IMR-90 (cell line): ENCODE measurements at regions not wholly inside any gene's neighbourhood (a gene's known extent, or its start where the extent isn't known, plus 50 kb on each side); places are given as distances from the start of the nearest gene placed in this dataset.

ENCODE experiments used
- ATAC-seq: fragments of 200-7000 bp; cut with Tn5 transposase; 2 replicates; pipeline ENCODE4 v1.9.1; 2020; ENCODE audit warnings: low read depth, mild to moderate bottlenecking, moderate library complexity
- BruUV-seq: library from RNA; stranded (reverse); fragments of 400-500 nt; replicated peaks from 2 replicates; lab custom pipeline; 2021; lab: Mats Ljungman, UMichigan
- CTCF ChIA-PET: fragments of 300-600 bp; formaldehyde crosslinking; extraction: SDS; loops from one replicate; lab custom pipeline; 2021; ENCODE audit warnings: antibody characterized with exemption; lab: Yijun Ruan, JAX
- POLR2A ChIA-PET: fragments of 300-600 bp; sonication (Branson Sonifier 250); formaldehyde crosslinking; loops from one replicate; lab custom pipeline; 2022; ENCODE audit warnings: antibody characterized with exemption; ENCODE audit not compliant: unreplicated experiment; lab: Charles Lee
- DNase-seq: peaks from one replicate; pipeline ENCODE4 v3.0.0; 2013
- H2AFZ ChIP-seq: replicated peaks from 2 replicates; pipeline ENCODE3; 2013; ENCODE audit warnings: low read length, mild to moderate bottlenecking; ENCODE audit not compliant: poor library complexity
- H2AK5ac ChIP-seq: 2 replicates; pipeline ENCODE4 v1.6.1; 2013; ENCODE audit warnings: low read depth, low read length, inconsistent platforms
- H2AK9ac ChIP-seq: replicated peaks from 2 replicates; pipeline ENCODE3; 2013; ENCODE audit warnings: mild to moderate bottlenecking, low read depth, low read length, moderate library complexity; ENCODE audit not compliant: poor library complexity
- H2BK120ac ChIP-seq: 2 replicates; pipeline ENCODE4 v1.6.1; 2013; ENCODE audit warnings: low read depth, low read length, inconsistent platforms
- H2BK15ac ChIP-seq: 3 replicates; pipeline ENCODE4 v1.6.1; 2013; ENCODE audit warnings: low read depth, low read length, inconsistent platforms
- H2BK20ac ChIP-seq: 2 replicates; pipeline ENCODE4 v1.6.1; 2013; ENCODE audit warnings: low read depth, mild to moderate bottlenecking, inconsistent platforms, low read length, moderate library complexity
- H2BK5ac ChIP-seq: 2 replicates; pipeline ENCODE4 v1.6.1; 2013; ENCODE audit warnings: mild to moderate bottlenecking, low read depth, low read length, inconsistent platforms; ENCODE audit not compliant: poor library complexity, severe bottlenecking
- H3K14ac ChIP-seq: replicated peaks from 2 replicates; pipeline ENCODE4 v1.6.1; 2013; ENCODE audit warnings: low read depth, low read length, inconsistent platforms
- H3K18ac ChIP-seq: 2 replicates; pipeline ENCODE4 v1.6.1; 2013; ENCODE audit warnings: low read depth, low read length, control low read depth
- H3K23ac ChIP-seq: 2 replicates; pipeline ENCODE4 v1.6.1; 2013; ENCODE audit warnings: low read depth, low read length, inconsistent platforms
- H3K27ac ChIP-seq: 2 replicates; pipeline ENCODE4 v1.5.1; 2013; ENCODE audit warnings: mild to moderate bottlenecking, control low read depth, low read length; ENCODE audit not compliant: insufficient read depth
- H3K27me3 ChIP-seq: 2 replicates; pipeline ENCODE4 v1.6.1; 2013; ENCODE audit warnings: low read length; ENCODE audit not compliant: control insufficient read depth, insufficient read depth
- H3K36me3 ChIP-seq: 2 replicates; pipeline ENCODE4 v1.6.1; 2013; ENCODE audit warnings: low read length, mixed read lengths; ENCODE audit not compliant: control insufficient read depth, insufficient read depth
- H3K4ac ChIP-seq: 2 replicates; pipeline ENCODE4 v1.6.1; 2013; ENCODE audit warnings: low read depth, low read length, inconsistent platforms
- H3K4me1 ChIP-seq: 2 replicates; pipeline ENCODE4 v1.6.1; 2013; ENCODE audit warnings: low read length, mixed read lengths; ENCODE audit not compliant: control insufficient read depth, insufficient read depth
- H3K4me2 ChIP-seq: 2 replicates; pipeline ENCODE4 v1.6.1; 2013; ENCODE audit warnings: low read depth, mild to moderate bottlenecking, control low read depth, low read length, moderate library complexity
- H3K4me3 ChIP-seq: 2 replicates; pipeline ENCODE4 v1.5.1; 2013; ENCODE audit warnings: low read depth, mild to moderate bottlenecking, control low read depth, low read length, moderate library complexity; ENCODE audit not compliant: insufficient read depth
- H3K56ac ChIP-seq: 2 replicates; pipeline ENCODE4 v1.6.1; 2013; ENCODE audit warnings: low read length, inconsistent platforms; ENCODE audit not compliant: insufficient read depth; ENCODE audit errors: extremely low read depth
- H3K79me1 ChIP-seq, 2 experiments: 2 replicates each; pipeline ENCODE4 v1.6.1; 2013; ENCODE audit warnings: low read length in 2 of 2, inconsistent platforms in 1 of 2, low read depth in 1 of 2
- H3K9ac ChIP-seq: 2 replicates; pipeline ENCODE4 v1.6.1; 2013; ENCODE audit warnings: low read depth, low read length, control low read depth
- H3K9me1 ChIP-seq: 2 replicates; pipeline ENCODE4 v1.6.1; 2013; ENCODE audit warnings: low read length, inconsistent platforms; ENCODE audit not compliant: insufficient read depth
- H3K9me3 ChIP-seq: 2 replicates; pipeline ENCODE4 v1.6.1; 2013; ENCODE audit warnings: low read length; ENCODE audit not compliant: control insufficient read depth, insufficient read depth
- H4K20me1 ChIP-seq: 2 replicates; pipeline ENCODE4 v1.6.1; 2013; ENCODE audit warnings: low read length, inconsistent platforms; ENCODE audit not compliant: insufficient read depth
- H4K5ac ChIP-seq: 2 replicates; pipeline ENCODE4 v1.6.1; 2013; ENCODE audit warnings: mild to moderate bottlenecking, low read depth, low read length, control low read depth
- H4K8ac ChIP-seq, 2 experiments: 2 replicates each; pipeline ENCODE4 v1.6.1; 2013; ENCODE audit warnings: low read depth in 2 of 2, low read length in 2 of 2, control low read depth in 1 of 2, inconsistent platforms in 1 of 2
- H4K91ac ChIP-seq: 2 replicates; pipeline ENCODE4 v1.6.1; 2013; ENCODE audit warnings: low read depth, low read length, inconsistent platforms; ENCODE audit not compliant: insufficient read depth
- BHLHE40 ChIP-seq: fragments of 150-350 bp; IDR thresholded peaks from 2 replicates; pipeline ENCODE4 v1.6.1; 2016; ENCODE audit warnings: mild to moderate bottlenecking, low read depth, low read length
- CEBPB ChIP-seq: IDR thresholded peaks from 2 replicates; pipeline ENCODE4 v1.6.1; 2012; ENCODE audit warnings: low read depth, low read length, improper control_type of control experiment
- CHD1 ChIP-seq: IDR thresholded peaks from 2 replicates; pipeline ENCODE4 v1.6.1; 2012; ENCODE audit warnings: low read depth, low read length, improper control_type of control experiment
- FOS ChIP-seq: fragments of 150-350 bp; IDR thresholded peaks from 2 replicates; pipeline ENCODE4 v1.6.1; 2016; ENCODE audit warnings: low read depth, low read length
- MAFK ChIP-seq: IDR thresholded peaks from 2 replicates; pipeline ENCODE4 v1.6.1; 2012; ENCODE audit warnings: low read depth, low read length, improper control_type of control experiment
- MXI1 ChIP-seq: IDR thresholded peaks from 2 replicates; pipeline ENCODE4 v1.6.1; 2012; ENCODE audit warnings: low read depth, mild to moderate bottlenecking, low read length, moderate library complexity, borderline replicate concordance
- NFE2L2 ChIP-seq: fragments of 150-350 bp; IDR thresholded peaks from 2 replicates; pipeline ENCODE4 v1.6.1; 2016; ENCODE audit warnings: low read depth, mild to moderate bottlenecking, low read length
- POLR2A ChIP-seq: IDR thresholded peaks from 2 replicates; pipeline ENCODE4 v1.6.1; 2012; ENCODE audit warnings: mild to moderate bottlenecking, low read depth, low read length
- RAD21 ChIP-seq: IDR thresholded peaks from 2 replicates; pipeline ENCODE4 v1.6.1; 2012; ENCODE audit warnings: low read length, improper control_type of control experiment
- RCOR1 ChIP-seq: IDR thresholded peaks from 2 replicates; pipeline ENCODE4 v1.6.1; 2012; ENCODE audit warnings: mild to moderate bottlenecking, low read length, improper control_type of control experiment; ENCODE audit not compliant: insufficient replicate concordance
- RFX5 ChIP-seq: IDR thresholded peaks from 2 replicates; pipeline ENCODE4 v1.8.0; 2012; ENCODE audit warnings: low read depth, mild to moderate bottlenecking, low read length, moderate library complexity
- SMC3 ChIP-seq: fragments of 150-350 bp; IDR thresholded peaks from 2 replicates; pipeline ENCODE4 v1.6.1; 2016; ENCODE audit warnings: low read depth, mild to moderate bottlenecking, antibody characterized with exemption, low read length, moderate library complexity
- WGBS, 2 experiments: methylation state at CpG; one replicate each; pipeline versions ENCODE4 v1.1.5 to v1.1.7; 2013; ENCODE audit warnings: missing lambda C conversion rate in 2 of 2; ENCODE audit not compliant: insufficient read length in 1 of 2; ENCODE audit errors: extremely low coverage in 2 of 2; 5-methylcytosine and 5-hydroxymethylcytosine counted together
- dilution Hi-C: fragments of 300-500 bp; cut with HindIII; formaldehyde crosslinking; loops from one replicate; pipeline ENCODE4 v1.14.3; 2018; ENCODE audit warnings: low sequenced_read_pairs; ENCODE audit not compliant: unreplicated experiment
- in situ Hi-C: fragments of 300-500 bp; cut with MboI; formaldehyde crosslinking; loops from 3 replicates; pipeline ENCODE4 v1.14.3; 2019; ENCODE audit warnings: low sequenced_read_pairs, inconsistent platforms, mixed read lengths
- intact Hi-C: fragments of 100-400 bp; cut with micrococcal nuclease; formaldehyde crosslinking; loops from 2 replicates; pipeline ENCODE4 v1.10.0; 2022
- TF ChIP-seq, protein P1 (sequence below): fragments of 150-350 bp; IDR thresholded peaks from 2 replicates; pipeline ENCODE4 v1.6.1; 2017; ENCODE audit warnings: mild to moderate bottlenecking, antibody characterized with exemption, low read length, low read depth
- TF ChIP-seq, protein P2 (sequence below): conservative IDR thresholded peaks from 2 replicates; pipeline ENCODE4 v1.5.1; 2012; ENCODE audit warnings: mild to moderate bottlenecking, low read depth, low read length, improper control_type of control experiment
- TF ChIP-seq, protein P3 (sequence below): fragments of 150-350 bp; IDR thresholded peaks from 2 replicates; pipeline ENCODE4 v1.6.1; 2016; ENCODE audit warnings: low read depth, mild to moderate bottlenecking, low read length, moderate library complexity, borderline replicate concordance

- H2AK5ac ChIP-seq: no peak overlapping the region
- no peaks in the 10 kb centered on the region for H3K36me3 ChIP-seq
- H2AFZ ChIP-seq: no peak overlapping the region
- H3K4me1 ChIP-seq: no peaks in the 10 kb centered on the region
- no peak for DNase-seq
- ATAC-seq: no peak
- no peak overlapping the region for H3K14ac ChIP-seq
- H3K56ac ChIP-seq: no peak overlapping the region
- no peaks in the 10 kb centered on the region for H3K9me1 ChIP-seq
- no peak overlapping the region for H3K9ac ChIP-seq
- H3K23ac ChIP-seq: no peak overlapping the region
- no peak overlapping the region for H2BK20ac ChIP-seq
- H3K27ac ChIP-seq: no peak overlapping the region
- intact Hi-C loops: no loop called here
- H2BK5ac ChIP-seq: no peak overlapping the region
- TF ChIP-seq POLR2A (no peak), FOS (no peak), MXI1 (no peak), RCOR1 (no peak), RFX5 (no peak), CEBPB (no peak), CHD1 (no peak), SMC3 (no peak), RAD21 (no peak), BHLHE40 (no peak), NFE2L2 (no peak), MAFK (no peak)
- TF ChIP-seq, protein P1, sequence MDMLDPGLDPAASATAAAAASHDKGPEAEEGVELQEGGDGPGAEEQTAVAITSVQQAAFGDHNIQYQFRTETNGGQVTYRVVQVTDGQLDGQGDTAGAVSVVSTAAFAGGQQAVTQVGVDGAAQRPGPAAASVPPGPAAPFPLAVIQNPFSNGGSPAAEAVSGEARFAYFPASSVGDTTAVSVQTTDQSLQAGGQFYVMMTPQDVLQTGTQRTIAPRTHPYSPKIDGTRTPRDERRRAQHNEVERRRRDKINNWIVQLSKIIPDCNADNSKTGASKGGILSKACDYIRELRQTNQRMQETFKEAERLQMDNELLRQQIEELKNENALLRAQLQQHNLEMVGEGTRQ: no peak
- TF ChIP-seq, protein P2, sequence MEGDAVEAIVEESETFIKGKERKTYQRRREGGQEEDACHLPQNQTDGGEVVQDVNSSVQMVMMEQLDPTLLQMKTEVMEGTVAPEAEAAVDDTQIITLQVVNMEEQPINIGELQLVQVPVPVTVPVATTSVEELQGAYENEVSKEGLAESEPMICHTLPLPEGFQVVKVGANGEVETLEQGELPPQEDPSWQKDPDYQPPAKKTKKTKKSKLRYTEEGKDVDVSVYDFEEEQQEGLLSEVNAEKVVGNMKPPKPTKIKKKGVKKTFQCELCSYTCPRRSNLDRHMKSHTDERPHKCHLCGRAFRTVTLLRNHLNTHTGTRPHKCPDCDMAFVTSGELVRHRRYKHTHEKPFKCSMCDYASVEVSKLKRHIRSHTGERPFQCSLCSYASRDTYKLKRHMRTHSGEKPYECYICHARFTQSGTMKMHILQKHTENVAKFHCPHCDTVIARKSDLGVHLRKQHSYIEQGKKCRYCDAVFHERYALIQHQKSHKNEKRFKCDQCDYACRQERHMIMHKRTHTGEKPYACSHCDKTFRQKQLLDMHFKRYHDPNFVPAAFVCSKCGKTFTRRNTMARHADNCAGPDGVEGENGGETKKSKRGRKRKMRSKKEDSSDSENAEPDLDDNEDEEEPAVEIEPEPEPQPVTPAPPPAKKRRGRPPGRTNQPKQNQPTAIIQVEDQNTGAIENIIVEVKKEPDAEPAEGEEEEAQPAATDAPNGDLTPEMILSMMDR: no peak
- TF ChIP-seq, protein P3, sequence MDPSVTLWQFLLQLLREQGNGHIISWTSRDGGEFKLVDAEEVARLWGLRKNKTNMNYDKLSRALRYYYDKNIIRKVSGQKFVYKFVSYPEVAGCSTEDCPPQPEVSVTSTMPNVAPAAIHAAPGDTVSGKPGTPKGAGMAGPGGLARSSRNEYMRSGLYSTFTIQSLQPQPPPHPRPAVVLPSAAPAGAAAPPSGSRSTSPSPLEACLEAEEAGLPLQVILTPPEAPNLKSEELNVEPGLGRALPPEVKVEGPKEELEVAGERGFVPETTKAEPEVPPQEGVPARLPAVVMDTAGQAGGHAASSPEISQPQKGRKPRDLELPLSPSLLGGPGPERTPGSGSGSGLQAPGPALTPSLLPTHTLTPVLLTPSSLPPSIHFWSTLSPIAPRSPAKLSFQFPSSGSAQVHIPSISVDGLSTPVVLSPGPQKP: no peak
- H3K27me3 ChIP-seq: peaks cover 8% of the 10 kb centered on the region
- no peak overlapping the region for H4K5ac ChIP-seq
- no peak overlapping the region for H2AK9ac ChIP-seq
- no peaks in the 10 kb centered on the region for H4K20me1 ChIP-seq
- in situ Hi-C loops: no loop called here
- no peaks in the 10 kb centered on the region for H3K9me3 ChIP-seq
- H3K79me1 ChIP-seq: no peaks in the 10 kb centered on the region
- ChIA-PET CTCF (no interaction called here), POLR2A (no interaction called here)
- no peak overlapping the region for H2BK15ac ChIP-seq
- no peak overlapping the region for H3K18ac ChIP-seq
- H3K4ac ChIP-seq: no peak overlapping the region
- no peak overlapping the region for H3K4me2 ChIP-seq
- H4K8ac ChIP-seq: no peak overlapping the region
- no peak overlapping the region for H4K91ac ChIP-seq
- no peak overlapping the region for H2BK120ac ChIP-seq
- BruUV-seq: no TSS peak
- WGBS, 2 experiments: no CpG with 5 or more reads among the region's 4 CpGs
- dilution Hi-C loops: no loop called here
- H3K4me3 ChIP-seq: no peak overlapping the region
These were observed 166.9 kb downstream of the CDCA7 start for GRCh38 chr2:173521450-173522192.
